Epithelial cell of esophagus (primary cell): ENCODE measurements at regions not wholly inside any gene's neighbourhood (a gene's known extent, or its start where the extent isn't known, plus 50 kb on each side); places are given as distances from the start of the nearest gene placed in this dataset.

Experiments used
- DNase-seq: peaks from one replicate; pipeline ENCODE4 v3.0.0; 2010; ENCODE audit warnings: low read depth
- H3K4me3 ChIP-seq: 2 replicates; pipeline ENCODE4 v1.5.1; 2011; ENCODE audit warnings: mild to moderate bottlenecking, low read length, control low read depth
- TF ChIP-seq, protein P1 (sequence below): IDR thresholded peaks from 2 replicates; pipeline ENCODE4 v1.5.1; 2011; ENCODE audit warnings: low read depth, mild to moderate bottlenecking, low read length, control low read depth, inconsistent platforms; ENCODE audit not compliant: insufficient read depth; ENCODE audit errors: missing control alignments

DNA sequence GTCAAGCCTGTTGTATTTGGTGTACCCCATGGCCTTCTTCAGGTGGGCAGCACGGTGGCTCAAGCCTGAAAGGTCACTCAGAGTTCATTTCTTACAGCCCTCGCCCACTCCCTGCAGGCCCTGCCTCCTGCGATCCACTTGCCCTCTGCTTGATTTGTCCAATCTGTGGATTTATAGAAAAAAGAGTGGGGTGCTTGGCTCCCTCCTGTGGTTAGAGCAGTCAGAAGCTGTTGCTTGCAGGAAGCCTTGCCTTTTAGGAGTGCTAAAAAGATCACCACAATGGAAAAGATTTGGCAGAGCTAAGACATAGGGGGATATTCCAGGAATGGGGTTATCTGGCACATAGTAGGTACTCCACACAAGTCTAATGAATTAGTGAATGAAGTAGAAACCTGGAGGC lies 108.0 kb upstream of the TRABD2B start:
- H3K4me3 ChIP-seq = no peak overlapping the region
- TF ChIP-seq, protein P1, sequence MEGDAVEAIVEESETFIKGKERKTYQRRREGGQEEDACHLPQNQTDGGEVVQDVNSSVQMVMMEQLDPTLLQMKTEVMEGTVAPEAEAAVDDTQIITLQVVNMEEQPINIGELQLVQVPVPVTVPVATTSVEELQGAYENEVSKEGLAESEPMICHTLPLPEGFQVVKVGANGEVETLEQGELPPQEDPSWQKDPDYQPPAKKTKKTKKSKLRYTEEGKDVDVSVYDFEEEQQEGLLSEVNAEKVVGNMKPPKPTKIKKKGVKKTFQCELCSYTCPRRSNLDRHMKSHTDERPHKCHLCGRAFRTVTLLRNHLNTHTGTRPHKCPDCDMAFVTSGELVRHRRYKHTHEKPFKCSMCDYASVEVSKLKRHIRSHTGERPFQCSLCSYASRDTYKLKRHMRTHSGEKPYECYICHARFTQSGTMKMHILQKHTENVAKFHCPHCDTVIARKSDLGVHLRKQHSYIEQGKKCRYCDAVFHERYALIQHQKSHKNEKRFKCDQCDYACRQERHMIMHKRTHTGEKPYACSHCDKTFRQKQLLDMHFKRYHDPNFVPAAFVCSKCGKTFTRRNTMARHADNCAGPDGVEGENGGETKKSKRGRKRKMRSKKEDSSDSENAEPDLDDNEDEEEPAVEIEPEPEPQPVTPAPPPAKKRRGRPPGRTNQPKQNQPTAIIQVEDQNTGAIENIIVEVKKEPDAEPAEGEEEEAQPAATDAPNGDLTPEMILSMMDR = peak; percentile 30
- DNase-seq = peak; percentile 9

DNA sequence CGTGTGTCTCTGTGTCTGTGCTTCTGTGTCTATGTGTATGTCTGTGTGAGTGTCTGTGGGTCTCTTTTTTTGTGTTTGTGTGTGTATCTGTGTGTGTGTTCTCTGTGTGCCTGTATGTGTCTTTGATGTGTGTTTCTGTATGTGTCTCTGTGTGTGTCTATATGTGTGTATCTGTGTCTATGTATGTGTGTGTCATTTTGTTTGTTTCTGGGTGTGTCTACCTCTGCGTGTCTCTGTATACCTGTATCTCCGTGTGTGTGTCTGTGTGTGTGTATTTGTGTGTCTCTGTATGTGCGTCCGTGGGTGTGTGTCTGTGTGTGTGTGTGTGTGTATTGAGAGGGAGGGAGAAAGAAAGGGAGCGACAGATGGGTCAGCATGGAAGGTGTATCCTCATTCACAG lies 106.3 kb upstream of the TRABD2B start:
- TF ChIP-seq, protein P1 = no peak
- H3K4me3 ChIP-seq = no peak overlapping the region
- DNase-seq = no peak

DNA sequence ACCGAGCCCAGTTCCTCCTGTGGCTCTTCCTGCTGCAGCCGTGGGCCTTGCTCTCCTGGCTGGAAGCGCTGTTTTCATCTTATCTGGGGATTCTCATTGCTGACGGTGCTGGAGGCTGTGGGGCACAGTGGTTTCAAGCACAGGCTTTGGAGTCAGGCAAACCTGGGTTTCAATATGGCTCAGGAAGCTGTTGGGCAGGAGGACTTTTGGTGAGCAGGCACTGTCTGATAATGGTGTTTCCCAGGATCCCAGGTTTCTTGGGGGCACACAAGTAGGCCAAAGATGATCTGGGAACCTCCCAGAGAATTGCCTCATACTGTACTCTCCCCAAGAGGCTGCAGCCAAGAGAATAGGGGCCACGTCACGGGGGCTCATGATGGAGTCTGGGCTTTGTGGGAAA lies 105.6 kb upstream of the TRABD2B start:
- no peak for DNase-seq
- TF ChIP-seq, protein P1 = no peak
- no peak overlapping the region for H3K4me3 ChIP-seq

DNA sequence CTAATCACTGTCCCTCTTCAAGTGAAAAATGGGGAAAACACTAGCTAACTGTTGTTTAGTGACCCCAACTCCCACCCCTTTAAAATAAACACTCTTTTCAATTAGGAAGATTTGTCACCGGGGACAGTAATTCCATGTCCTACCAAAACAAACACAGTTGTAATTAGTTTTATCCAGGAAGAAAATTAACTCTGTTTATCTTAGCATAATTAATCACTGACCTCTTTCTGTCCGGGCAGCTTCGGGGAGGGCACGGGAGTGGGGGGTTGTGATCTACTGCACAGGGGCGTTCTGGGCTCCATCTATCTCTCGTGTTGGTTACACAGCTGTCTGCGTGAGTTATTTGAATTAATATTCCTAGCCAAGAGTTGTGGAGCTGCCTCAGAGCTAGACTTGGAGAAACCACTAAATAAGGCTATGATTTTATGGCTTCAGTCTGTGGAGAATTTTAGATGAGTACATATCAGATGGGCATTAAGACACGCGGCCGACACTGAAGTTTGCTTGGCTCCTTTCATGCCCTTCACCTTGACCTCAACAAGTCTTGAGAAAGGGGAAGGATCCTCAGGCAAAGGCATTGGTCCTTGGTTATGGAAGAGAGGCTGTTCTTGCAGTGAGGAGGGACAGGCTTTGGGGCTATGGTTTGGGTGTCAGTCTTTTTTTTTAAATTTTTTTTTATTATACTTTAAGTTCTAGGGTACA lies 102.0 kb upstream of the TRABD2B start:
- no peak for DNase-seq
- TF ChIP-seq, protein P1 = no peak
- no peak overlapping the region for H3K4me3 ChIP-seq

DNA sequence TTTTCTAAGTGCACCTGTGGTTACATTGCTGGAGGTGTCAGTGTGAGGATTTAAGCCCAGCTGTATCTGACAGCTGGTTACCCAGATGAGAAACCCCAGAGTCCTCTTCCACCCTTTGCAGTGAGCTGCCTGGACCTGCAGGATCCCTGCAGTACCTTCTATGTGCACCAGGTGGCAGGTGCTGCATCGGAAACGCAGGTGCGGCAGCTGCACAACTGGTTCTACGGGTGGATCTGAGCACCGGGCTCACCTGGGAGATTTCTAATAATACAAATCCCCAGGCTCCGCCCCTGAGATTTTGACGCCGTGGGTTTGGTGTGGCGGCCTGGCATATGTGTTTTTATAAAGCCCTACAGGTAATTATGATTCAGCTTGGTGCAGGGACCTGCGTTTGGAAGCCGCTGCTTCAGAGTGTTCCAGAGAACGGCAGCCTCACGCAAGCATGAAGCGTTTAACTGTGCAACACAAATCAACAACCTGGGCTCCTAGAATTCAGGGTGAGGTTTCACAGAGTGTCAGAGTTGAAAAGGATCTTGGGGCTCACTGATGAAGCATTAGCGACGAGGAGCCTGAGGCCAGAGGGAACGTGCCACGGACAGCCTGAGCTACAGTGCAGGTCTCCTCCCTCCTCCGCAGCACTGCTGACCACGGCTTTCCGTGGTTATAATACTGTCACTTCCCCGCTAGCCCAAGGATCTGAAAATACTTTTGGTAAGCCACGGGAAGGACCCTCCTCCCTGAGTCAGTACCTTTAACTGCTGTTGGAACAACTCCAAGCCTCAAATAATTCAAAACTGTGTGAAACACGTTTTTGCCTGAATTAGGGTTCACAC lies 96.7 kb upstream of the TRABD2B start:
- no peak overlapping the region for H3K4me3 ChIP-seq
- TF ChIP-seq, protein P1 = peak; percentile 97
- DNase-seq = peak; percentile 91

DNA sequence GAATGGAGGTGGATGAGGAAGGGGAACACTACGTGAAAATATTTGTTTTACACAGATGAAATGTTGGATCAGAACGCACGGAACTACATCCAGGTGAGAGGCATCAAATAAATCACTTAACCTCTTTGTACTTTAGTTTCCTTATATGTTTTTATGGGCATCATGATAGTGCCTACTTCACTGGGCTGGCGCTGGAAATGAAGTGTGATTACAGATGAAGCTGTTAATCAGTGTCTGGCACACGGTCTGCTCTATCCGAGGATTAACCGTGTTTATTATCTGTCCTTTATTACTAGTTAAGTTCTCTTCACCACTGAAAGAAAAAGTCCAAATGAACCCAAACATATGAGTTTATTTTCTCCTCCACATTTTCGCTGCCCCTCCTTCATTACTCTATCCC lies 96.0 kb upstream of the TRABD2B start:
- TF ChIP-seq, protein P1 = no peak
- DNase-seq = no peak
- no peak overlapping the region for H3K4me3 ChIP-seq
